SK-N-SH (cell line): ENCODE measurements at regions not wholly inside any gene's neighbourhood (a gene's known extent, or its start where the extent isn't known, plus 50 kb on each side); places are given as distances from the start of the nearest gene placed in this dataset.

Experiments used
- CTCF ChIA-PET: fragments of 300-600, 350-600 bp; formaldehyde crosslinking; extraction: SDS; loops from one replicate; lab custom pipeline; 2021; lab: Yijun Ruan, JAX
- POLR2A ChIA-PET: fragments of 350-600 bp; sonication (Branson Sonifier 250); formaldehyde crosslinking; extraction: SDS; loops from one replicate; lab custom pipeline; 2020; ENCODE audit warnings: antibody characterized with exemption, inconsistent platforms; lab: Yijun Ruan, JAX
- DNase-seq: peaks from one replicate; pipeline ENCODE4 v3.0.0; 2012
- H2AFZ ChIP-seq: fragments of 200-600 bp; sonication (generic); 2 replicates; pipeline ENCODE4 v1.8.1; 2016; ENCODE audit warnings: antibody characterized with exemption, mild to moderate bottlenecking, low read depth
- H3F3A ChIP-seq: fragments of 200-600 bp; sonication (generic); replicated peaks from 2 replicates; pipeline ENCODE3; 2016; ENCODE audit warnings: antibody characterized with exemption, mild to moderate bottlenecking; ENCODE audit not compliant: insufficient read depth
- H3K27ac ChIP-seq, 2 experiments: fragments of 200-500 bp in 1 of 2; fragments of 200-600 bp in 1 of 2; sonication (Bioruptor generic) in 1 of 2; sonication (generic), shearing (Covaris generic) in 1 of 2; 2 replicates each; pipeline versions ENCODE4 v1.5.1 to v1.6.1; 2014 to 2016; ENCODE audit warnings: low read depth in 2 of 2, inconsistent platforms in 1 of 2, low read length in 1 of 2, mild to moderate bottlenecking in 1 of 2, mixed read lengths in 1 of 2
- H3K27me3 ChIP-seq: fragments of 200-600 bp; sonication (generic), shearing (Covaris generic); 2 replicates; pipeline ENCODE4 v1.6.1; 2016; ENCODE audit warnings: mixed run types; ENCODE audit not compliant: insufficient read depth
- H3K36me3 ChIP-seq, 2 experiments: fragments of 200-500 bp in 1 of 2; fragments of 200-600 bp in 1 of 2; sonication (Bioruptor generic) in 1 of 2; sonication (generic) in 1 of 2; replicated peaks in 1 of 2; 2 replicates each; pipeline versions ENCODE3 to v1.5.1; 2014 to 2016; ENCODE audit warnings: low read length in 1 of 2, mild to moderate bottlenecking in 1 of 2; ENCODE audit not compliant: insufficient read depth in 2 of 2, control insufficient read depth in 1 of 2
- H3K4me1 ChIP-seq, 2 experiments: fragments of 200-500 bp in 1 of 2; fragments of 200-600 bp in 1 of 2; sonication (Bioruptor generic) in 1 of 2; sonication (generic), shearing (Covaris generic) in 1 of 2; 2 replicates each; pipeline versions ENCODE4 v1.5.1 to v1.6.1; 2014 to 2016; ENCODE audit warnings: low read depth in 1 of 2, low read length in 1 of 2, mixed run types in 1 of 2; ENCODE audit not compliant: insufficient read depth in 2 of 2, control insufficient read depth in 1 of 2
- H3K4me2 ChIP-seq: fragments of 200-600 bp; sonication (generic), shearing (Covaris generic); 2 replicates; pipeline ENCODE4 v1.6.1; 2017; ENCODE audit warnings: mixed run types
- H3K4me3 ChIP-seq, 2 experiments: fragments of 200-500 bp in 1 of 2; fragments of 200-600 bp in 1 of 2; sonication (Bioruptor generic) in 1 of 2; sonication (generic), shearing (Covaris generic) in 1 of 2; 2 replicates each; pipeline versions ENCODE4 v1.5.1 to v1.8.1; 2014 to 2016; ENCODE audit warnings: low read depth in 2 of 2, inconsistent platforms in 1 of 2, low read length in 1 of 2, mild to moderate bottlenecking in 1 of 2, mixed read lengths in 1 of 2, moderate library complexity in 1 of 2
- H3K79me2 ChIP-seq: fragments of 200-600 bp; sonication (generic); 2 replicates; pipeline ENCODE4 v1.8.1; 2017; ENCODE audit warnings: mild to moderate bottlenecking; ENCODE audit not compliant: insufficient read depth
- H3K9ac ChIP-seq: fragments of 200-600 bp; sonication (generic); 2 replicates; pipeline ENCODE4 v1.6.1; 2017; ENCODE audit warnings: mixed run types
- H3K9me2 ChIP-seq: fragments of 200-600 bp; sonication (generic); 2 replicates; pipeline ENCODE4 v1.6.1; 2017; ENCODE audit warnings: mixed run types
- H3K9me3 ChIP-seq: fragments of 200-600 bp; sonication (generic); 2 replicates; pipeline ENCODE4 v1.6.1; 2017; ENCODE audit warnings: mixed run types, mild to moderate bottlenecking, moderate library complexity
- H4K20me1 ChIP-seq: fragments of 200-600 bp; sonication (generic); 2 replicates; pipeline ENCODE4 v1.6.1; 2017; ENCODE audit warnings: mild to moderate bottlenecking, mixed run types; ENCODE audit not compliant: insufficient read depth
- CTCF ChIP-seq: fragments of 200-600 bp; sonication (generic); IDR thresholded peaks from 2 replicates; pipeline ENCODE4 v1.6.1; 2017; ENCODE audit warnings: antibody characterized with exemption, mild to moderate bottlenecking, moderate library complexity
- ELF1 ChIP-seq: IDR thresholded peaks from 2 replicates; pipeline ENCODE4 v1.4.0; 2012
- EP300 ChIP-seq, 2 experiments: IDR thresholded peaks; 2 replicates each; pipeline versions ENCODE4 v1.4.0 to v1.6.1; 2012; ENCODE audit warnings: borderline replicate concordance in 1 of 2, low read depth in 1 of 2, low read length in 1 of 2
- EZH2phosphoT487 ChIP-seq: fragments of 200-600 bp; sonication (generic); IDR thresholded peaks from 2 replicates; pipeline ENCODE4 v1.6.1; 2017; ENCODE audit warnings: low read depth, mixed run types, mild to moderate bottlenecking, antibody characterized with exemption, moderate library complexity, borderline replicate concordance
- FOXM1 ChIP-seq: IDR thresholded peaks from 2 replicates; pipeline ENCODE4 v1.4.0; 2012; ENCODE audit warnings: low read depth, mild to moderate bottlenecking
- GATA2 ChIP-seq: sonication (generic); formaldehyde crosslinking; IDR thresholded peaks from 2 replicates; pipeline ENCODE4 v1.5.0; 2020; ENCODE audit warnings: mild to moderate bottlenecking, missing genetic modification reagents
- JUND ChIP-seq: IDR thresholded peaks from 2 replicates; pipeline ENCODE4 v1.4.0; 2012
- NRF1 ChIP-seq: IDR thresholded peaks from 2 replicates; pipeline ENCODE4 v1.6.1; 2012; ENCODE audit warnings: low read depth, mild to moderate bottlenecking, low read length
- PBX3 ChIP-seq: IDR thresholded peaks from 2 replicates; pipeline ENCODE4; 2012
- RAD21 ChIP-seq: IDR thresholded peaks from 2 replicates; pipeline ENCODE4 v1.6.1; 2012; ENCODE audit warnings: mild to moderate bottlenecking, low read length
- RCOR1 ChIP-seq: fragments of 150-350 bp; IDR thresholded peaks from 2 replicates; pipeline ENCODE4 v1.6.1; 2017; ENCODE audit warnings: antibody characterized with exemption, low read length
- REST ChIP-seq: IDR thresholded peaks from 2 replicates; pipeline ENCODE4 v1.6.1; 2012; ENCODE audit warnings: mild to moderate bottlenecking, low read depth, low read length, moderate library complexity
- RFX5 ChIP-seq: IDR thresholded peaks from 2 replicates; pipeline ENCODE4 v1.6.1; 2012; ENCODE audit warnings: mild to moderate bottlenecking, improper control_type of control experiment, low read length
- RXRA ChIP-seq: IDR thresholded peaks from 2 replicates; pipeline ENCODE4 v1.4.0; 2012; ENCODE audit warnings: low read depth, mild to moderate bottlenecking, borderline replicate concordance
- TAF1 ChIP-seq: IDR thresholded peaks from 2 replicates; pipeline ENCODE4 v1.6.1; 2012; ENCODE audit warnings: low read depth, mild to moderate bottlenecking, low read length, moderate library complexity, borderline replicate concordance
- USF2 ChIP-seq: fragments of 150-350 bp; IDR thresholded peaks from 2 replicates; pipeline ENCODE4 v1.6.1; 2017; ENCODE audit warnings: antibody characterized with exemption, low read length, low read depth, borderline replicate concordance
- YY1 ChIP-seq: IDR thresholded peaks from 2 replicates; pipeline ENCODE4 v1.4.0; 2012; ENCODE audit warnings: low read depth, mild to moderate bottlenecking
- WGBS: methylation state at CpG from one replicate; pipeline ENCODE4 v1.1.6; 2017; ENCODE audit warnings: low lambda C conversion rate; 5-methylcytosine and 5-hydroxymethylcytosine counted together

GRCh38 chr5:173743641-173744343, 127.3 kb upstream of the BOD1 start:
- no peaks in the 10 kb centered on the region for H3K9me2 ChIP-seq
- no peaks in the 10 kb centered on the region for H3K79me2 ChIP-seq
- H3K36me3 ChIP-seq: no peaks in the 10 kb centered on the region
- H3K4me2 ChIP-seq: no peak overlapping the region
- no peak for DNase-seq
- ChIA-PET POLR2A (no interaction called here), CTCF (interaction anchor here (1.1 to 1.6 kb wide), 3 partner anchors 9 to 26 kb away, joined by 3 to 5 read pairs (median 4); no protein-coding TSS in a partner anchor)
- H3K27me3 ChIP-seq: no peaks in the 10 kb centered on the region
- H3K27ac ChIP-seq: no peak overlapping the region
- H3K9ac ChIP-seq: no peak overlapping the region
- no peaks in the 10 kb centered on the region for H3F3A ChIP-seq
- H3K4me3 ChIP-seq: no peak overlapping the region
- H2AFZ ChIP-seq: no peak overlapping the region; the same call in 1 of the 2 replicates
- H4K20me1 ChIP-seq: no peaks in the 10 kb centered on the region
- WGBS: 87% methylated on average over 9 of the region's 9 CpGs
- H3K4me1 ChIP-seq: peaks cover 0 to 16% of the 10 kb centered on the region in 2 experiments; a peak in 1 of 4 replicates
- TF ChIP-seq USF2 (no peak), RCOR1 (no peak), TAF1 (no peak), PBX3 (no peak), NRF1 (no peak), JUND (no peak), EZH2phosphoT487 (no peak), CTCF (no peak), YY1 (no peak), EP300 (IDR thresholded peaks at IDR 0.05; ENCODE audit: borderline replicate concordance in 1 of 2, low read depth in 1 of 2, low read length in 1 of 2) (no peak), FOXM1 (no peak), RAD21 (no peak), REST (no peak), RFX5 (no peak), RXRA (no peak), GATA2 (CRISPR knock-in tag) (no peak), ELF1 (no peak)
- no peaks in the 10 kb centered on the region for H3K9me3 ChIP-seq
